ENCODE measurements at regions not wholly inside any gene's neighbourhood (a gene's known extent, or its start where the extent isn't known, plus 50 kb on each side); places are given as distances from the start of the nearest gene placed in this dataset.

- H3K4me2 ChIP-seq = no peak overlapping the region
- H3K79me2 ChIP-seq (ENCODE audit: low read depth) = no peaks in the 10 kb centered on the region
- no peak overlapping the region for H3K4me3 ChIP-seq
- no peak overlapping the region for H2AFZ ChIP-seq
- H3K36me3 ChIP-seq (ENCODE audit: low read depth) = no peaks in the 10 kb centered on the region
- H4K20me1 ChIP-seq (ENCODE audit: insufficient read depth) = no peaks in the 10 kb centered on the region
- peaks cover 28% of the 10 kb centered on the region for H3K4me1 ChIP-seq (replicated peaks; ENCODE audit: insufficient read depth)
- H3K9me3 ChIP-seq (ENCODE audit: insufficient read depth, low read depth) = no peaks in the 10 kb centered on the region
- DNase-seq = no peak
- no peaks in the 10 kb centered on the region for H3K27me3 ChIP-seq (ENCODE audit: insufficient read depth, low read depth)
- ChIA-PET CTCF (no interaction called here), POLR2A (ENCODE audit: unreplicated experiment) (no interaction called here)
- intact Hi-C loops (cut with micrococcal nuclease; ENCODE audit: unreplicated experiment) = loop anchor here (5.0 to 10.0 kb wide), 2 partner anchors 216 to 436 kb away; partner anchors contain the start of genes TLN2 and TPM1
- no peaks in the 10 kb centered on the region for H3K9me2 ChIP-seq (ENCODE audit: insufficient read depth)
- no peak overlapping the region for H3K27ac ChIP-seq
- no TSS peak for BruUV-seq (replicated peaks)
- peaks cover 24% of the 10 kb centered on the region for H3F3A ChIP-seq (ENCODE audit: insufficient read depth, low read depth)
- TF ChIP-seq EZH2 (IDR thresholded peaks at IDR 0.05; ENCODE audit: low read depth) = no peak
- no peak for TF ChIP-seq CTCF (conservative IDR thresholded peaks at IDR 0.05)
These were observed 434.2 kb upstream of the TPM1 start for GRCh38 chr15:62608369-62608768.

- Histone ChIP-seq H4K20me1 (ENCODE audit: insufficient read depth) (no peaks in the 10 kb centered on the region), H3F3A (ENCODE audit: insufficient read depth, low read depth) (peaks cover 18% of the 10 kb centered on the region), H3K9me2 (ENCODE audit: insufficient read depth) (no peaks in the 10 kb centered on the region), H3K4me2 (no peak overlapping the region), H2AFZ (no peak overlapping the region), H3K27me3 (ENCODE audit: insufficient read depth, low read depth) (no peaks in the 10 kb centered on the region), H3K4me3 (no peak overlapping the region), H3K36me3 (ENCODE audit: low read depth) (no peaks in the 10 kb centered on the region), H3K9me3 (ENCODE audit: insufficient read depth, low read depth) (no peaks in the 10 kb centered on the region), H3K79me2 (ENCODE audit: low read depth) (no peaks in the 10 kb centered on the region), H3K4me1 (replicated peaks; ENCODE audit: insufficient read depth) (peaks cover 13% of the 10 kb centered on the region), H3K27ac (no peak overlapping the region)
- DNase-seq = no peak
- no peak for TF ChIP-seq CTCF (conservative IDR thresholded peaks at IDR 0.05)
- no peak for TF ChIP-seq EZH2 (IDR thresholded peaks at IDR 0.05; ENCODE audit: low read depth)
- CTCF ChIA-PET = interaction anchor here (0.6 kb wide), 1 partner anchor 1306 kb away, joined by 4 read pairs; no protein-coding TSS in a partner anchor
- POLR2A ChIA-PET (ENCODE audit: unreplicated experiment) = no interaction called here
- no TSS peak for BruUV-seq (replicated peaks)
- intact Hi-C loops (cut with micrococcal nuclease; ENCODE audit: unreplicated experiment) = no loop called here
These were observed 432.2 kb upstream of the TPM1 start for GRCh38 chr15:62610265-62610869.

GRCh38 chr15:62611002-62611401 is 431.5 kb upstream of the TPM1 start:
- no peak overlapping the region for H2AFZ ChIP-seq
- ChIA-PET CTCF (no interaction called here), POLR2A (ENCODE audit: unreplicated experiment) (no interaction called here)
- H3K4me2 ChIP-seq = no peak overlapping the region
- H3K4me3 ChIP-seq = no peak overlapping the region
- no peak for DNase-seq
- H3F3A ChIP-seq (ENCODE audit: insufficient read depth, low read depth) = peaks cover 12% of the 10 kb centered on the region
- H3K9me3 ChIP-seq (ENCODE audit: insufficient read depth, low read depth) = no peaks in the 10 kb centered on the region
- H3K79me2 ChIP-seq (ENCODE audit: low read depth) = no peaks in the 10 kb centered on the region
- H3K36me3 ChIP-seq (ENCODE audit: low read depth) = no peaks in the 10 kb centered on the region
- intact Hi-C loops (cut with micrococcal nuclease; ENCODE audit: unreplicated experiment) = no loop called here
- H4K20me1 ChIP-seq (ENCODE audit: insufficient read depth) = no peaks in the 10 kb centered on the region
- no peaks in the 10 kb centered on the region for H3K27me3 ChIP-seq (ENCODE audit: insufficient read depth, low read depth)
- H3K27ac ChIP-seq = no peak overlapping the region
- no TSS peak for BruUV-seq (replicated peaks)
- H3K4me1 ChIP-seq (replicated peaks; ENCODE audit: insufficient read depth) = peaks cover 12% of the 10 kb centered on the region
- H3K9me2 ChIP-seq (ENCODE audit: insufficient read depth) = no peaks in the 10 kb centered on the region
- TF ChIP-seq CTCF (conservative IDR thresholded peaks at IDR 0.05) (no peak), EZH2 (IDR thresholded peaks at IDR 0.05; ENCODE audit: low read depth) (no peak)
